Spleen (tissue), 11 donors: ENCODE measurements at regions not wholly inside any gene's neighbourhood (a gene's known extent, or its start where the extent isn't known, plus 50 kb on each side); places are given as distances from the start of the nearest gene placed in this dataset.
"Not testable (repeated sequence)": the region's sequence is repeated elsewhere in the genome, so short reads cannot be mapped to it uniquely, and the experiment has no call there.

Experiments used
- DNase-seq: peaks from one replicate; pipeline ENCODE4 v3.0.0-alpha.2; 2020
- H3K27ac ChIP-seq, 8 donors: fragments of 200-600 bp; sonication (generic) in 7 of 8; 1 replicate in 4 of 8; 2 replicates in 4 of 8; pipeline versions ENCODE4 v1.5.0 to v1.8.0; 2016 to 2021; ENCODE audit warnings: inconsistent platforms in 4 of 8, mild to moderate bottlenecking in 4 of 8, moderate library complexity in 1 of 8
- H3K27me3 ChIP-seq, 7 donors: fragments of 200-600 bp; sonication (generic) in 6 of 7; replicated peaks in 1 of 7; 1 replicate in 4 of 7; 2 replicates in 3 of 7; pipeline versions ENCODE4 v1.5.0 to v1.8.0; 2016 to 2021; ENCODE audit warnings: inconsistent platforms in 3 of 7, mild to moderate bottlenecking in 1 of 7
- H3K36me3 ChIP-seq, 6 donors: fragments of 200-600 bp; sonication (generic) in 5 of 6; 1 replicate in 4 of 6; 2 replicates in 2 of 6; pipeline versions ENCODE4 v1.5.0 to v1.8.0; 2016 to 2021; ENCODE audit warnings: inconsistent platforms in 2 of 6
- H3K4me1 ChIP-seq, 6 donors: fragments of 200-600 bp; sonication (generic) in 5 of 6; 1 replicate in 3 of 6; 2 replicates in 3 of 6; pipeline versions ENCODE4 v1.5.0 to v1.8.0; 2016 to 2021; ENCODE audit warnings: inconsistent platforms in 3 of 6
- H3K4me3 ChIP-seq, 8 donors: fragments of 200-600 bp; sonication (generic) in 7 of 8; 1 replicate in 4 of 8; 2 replicates in 4 of 8; pipeline versions ENCODE4 v1.5.0 to v1.8.0; 2016 to 2021; ENCODE audit warnings: inconsistent platforms in 4 of 8, mild to moderate bottlenecking in 4 of 8, moderate library complexity in 2 of 8
- H3K9me3 ChIP-seq, 8 donors: fragments of 200-600 bp; sonication (generic) in 7 of 8; 1 replicate in 4 of 8; 2 replicates in 4 of 8; pipeline versions ENCODE4 v1.5.0 to v1.8.0; 2016 to 2021; ENCODE audit warnings: inconsistent platforms in 4 of 8
- CTCF ChIP-seq, 11 experiments: fragments of 200-600 bp in 7 of 11; fragments of 450-650 bp in 4 of 11; sonication (generic) in 4 of 11; IDR thresholded peaks in 8 of 11; conservative IDR thresholded peaks in 3 of 11; 1 replicate in 7 of 11; 2 replicates in 4 of 11; pipeline versions ENCODE4 v1.4.0 to v1.8.0; 2016 to 2021; ENCODE audit warnings: antibody characterized with exemption in 11 of 11, inconsistent platforms in 4 of 11, mild to moderate bottlenecking in 1 of 11
- POLR2A ChIP-seq, 3 donors: fragments of 450-650 bp; IDR thresholded peaks; one replicate each; pipeline ENCODE4 v1.5.1; 2017; ENCODE audit warnings: antibody characterized with exemption in 3 of 3, mild to moderate bottlenecking in 1 of 3
- POLR2AphosphoS5 ChIP-seq, 3 donors: sonication (generic); formaldehyde crosslinking; IDR thresholded peaks; one replicate each; pipeline ENCODE4 v1.5.1; 2017; ENCODE audit warnings: antibody characterized with exemption in 3 of 3
- WGBS, 5 donors: extraction: QIAGEN DNeasy Blood & Tissue Kit in 3 of 5; methylation state at CpG; one replicate each; pipeline versions ENCODE4 v1.1.5 to v1.1.7; 2013 to 2018; 5-methylcytosine and 5-hydroxymethylcytosine counted together
- intact Hi-C: fragments of 100-400 bp; cut with DNase I; formaldehyde crosslinking; loops from one replicate; pipeline ENCODE4 v1.15.0; 2023; ENCODE audit warnings: low total_unique reads
- donor health status: healthy with polysubstance abuse.
- donor health status: DM: no; HTN: no; CAD: no; lungs with moderate emphysema.
- donor health status: DM: no; HTN: no; CAD: no.
- donor health status: Bipolar disorder and iron deficiency.
- donor health status: healthy.
- donor health status: DM: no; HTN: no; CAD: no.
- donor health status: DM: yes; HTN: yes; CAD: no.

- no peak for DNase-seq
- TF ChIP-seq POLR2A (IDR thresholded peaks at IDR 0.05) (no peak), CTCF (IDR thresholded peaks at IDR 0.05 in 8 of 11, conservative IDR thresholded peaks at IDR 0.05 in 3 of 11) (no peak), POLR2AphosphoS5 (IDR thresholded peaks at IDR 0.05) (no peak)
- peaks cover 0 to 35% (median 23%) of the 10 kb centered on the region in 8 donors for H3K9me3 ChIP-seq
- WGBS, 5 donors, result 79 to 96% (median 94%) methylated on average over 3 of the region's 3 CpGs
- intact Hi-C loops, result no loop called here
- no peaks in the 10 kb centered on the region for H3K36me3 ChIP-seq
- no peak overlapping the region for H3K27ac ChIP-seq
- no peaks in the 10 kb centered on the region for H3K27me3 ChIP-seq
- H3K4me1 ChIP-seq, result peaks cover 0 to 3% (median 0%) of the 10 kb centered on the region in 6 donors
- no peak overlapping the region for H3K4me3 ChIP-seq
Measured at GRCh38 chr5:124986170-124986569, 239.7 kb upstream of the ZNF608 start.

GRCh38 chr5:124986667-124987066 is 240.2 kb upstream of the ZNF608 start:
- TF ChIP-seq POLR2A (IDR thresholded peaks at IDR 0.05), result no peak
- no peak for TF ChIP-seq POLR2AphosphoS5 (IDR thresholded peaks at IDR 0.05)
- no peak for TF ChIP-seq CTCF (IDR thresholded peaks at IDR 0.05 in 8 of 11, conservative IDR thresholded peaks at IDR 0.05 in 3 of 11)
- no peak overlapping the region for H3K27ac ChIP-seq
- no peak for DNase-seq
- 74 to 84% (median 82%) methylated on average over 3 of the region's 3 CpGs for WGBS, 5 donors
- H3K9me3 ChIP-seq, result peaks cover 0 to 35% (median 23%) of the 10 kb centered on the region in 8 donors
- intact Hi-C loops, result no loop called here
- no peaks in the 10 kb centered on the region for H3K27me3 ChIP-seq
- H3K4me3 ChIP-seq, result no peak overlapping the region
- no peaks in the 10 kb centered on the region for H3K36me3 ChIP-seq
- no peaks in the 10 kb centered on the region for H3K4me1 ChIP-seq

DNA sequence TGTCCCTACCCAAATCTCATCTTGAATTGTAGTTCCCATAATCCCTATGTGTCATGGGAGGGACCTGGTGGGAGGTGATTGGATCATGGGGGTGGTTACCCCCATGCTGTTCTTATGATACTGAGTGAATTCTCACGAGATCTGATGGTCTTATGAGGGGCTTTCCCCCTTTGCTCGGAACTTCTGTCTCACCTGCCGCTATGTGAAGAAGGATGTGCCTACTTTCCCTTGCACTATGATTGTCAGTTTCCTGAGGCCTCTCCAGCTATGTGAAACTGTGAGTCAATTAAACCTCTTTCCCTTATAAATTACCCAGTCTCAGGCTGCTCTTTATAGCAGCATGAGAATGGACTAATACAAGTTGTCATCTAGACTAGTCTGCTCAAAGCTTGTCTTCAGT is 241.3 kb upstream of the ZNF608 start:
- DNase-seq, H3K36me3 ChIP-seq, H3K4me3 ChIP-seq, H3K27ac ChIP-seq, H3K4me1 ChIP-seq, H3K27me3 ChIP-seq, intact Hi-C loops: not testable (repeated sequence)
- 63 to 93% (median 86%) methylated on average over 3 of the region's 3 CpGs for WGBS, 5 donors
- peaks cover 0 to 34% (median 23%) of the 10 kb centered on the region in 8 donors for H3K9me3 ChIP-seq

- Histone ChIP-seq H3K27me3 (no peaks in the 10 kb centered on the region), H3K36me3 (no peaks in the 10 kb centered on the region), H3K4me3 (no peak overlapping the region), H3K9me3 (peaks cover 0 to 17% (median 12%) of the 10 kb centered on the region in 8 donors), H3K4me1 (no peaks in the 10 kb centered on the region), H3K27ac (no peak overlapping the region)
- no peak for DNase-seq
- intact Hi-C loops, result no loop called here
- 92 to 99% (median 98%) methylated on average over 2 of the region's 2 CpGs for WGBS, 5 donors
- TF ChIP-seq CTCF (IDR thresholded peaks at IDR 0.05 in 8 of 11, conservative IDR thresholded peaks at IDR 0.05 in 3 of 11) (no peak), POLR2AphosphoS5 (IDR thresholded peaks at IDR 0.05) (no peak), POLR2A (IDR thresholded peaks at IDR 0.05) (no peak)
Measured at GRCh38 chr5:124990723-124991122, 244.3 kb upstream of the ZNF608 start.

GRCh38 chr5:124995421-124995820 is 249.0 kb upstream of the ZNF608 start:
- intact Hi-C loops, result no loop called here
- H3K9me3 ChIP-seq, result no peaks in the 10 kb centered on the region
- WGBS, 5 donors, result 81 to 87% (median 82%) methylated on average over 4 of the region's 4 CpGs
- TF ChIP-seq POLR2AphosphoS5 (IDR thresholded peaks at IDR 0.05) (no peak), CTCF (IDR thresholded peaks at IDR 0.05 in 8 of 11, conservative IDR thresholded peaks at IDR 0.05 in 3 of 11) (no peak), POLR2A (IDR thresholded peaks at IDR 0.05) (no peak)
- no peaks in the 10 kb centered on the region for H3K4me1 ChIP-seq
- H3K4me3 ChIP-seq, result no peak overlapping the region
- H3K36me3 ChIP-seq, result no peaks in the 10 kb centered on the region
- DNase-seq, result no peak
- no peak overlapping the region for H3K27ac ChIP-seq
- no peaks in the 10 kb centered on the region for H3K27me3 ChIP-seq
